Activated naive CD4-positive, alpha-beta T cell treated with Interleukin-2 at 50 U/mL for 16 hours (primary cell): ENCODE measurements at regions not wholly inside any gene's neighbourhood (a gene's known extent, or its start where the extent isn't known, plus 50 kb on each side); places are given as distances from the start of the nearest gene placed in this dataset.
"Not testable (repeated sequence)": the region's sequence is repeated elsewhere in the genome, so short reads cannot be mapped to it uniquely, and the experiment has no call there.

Experiments
- DNase-seq: peaks from one replicate; pipeline ENCODE4 v3.0.0-alpha.2; 2020

DNA sequence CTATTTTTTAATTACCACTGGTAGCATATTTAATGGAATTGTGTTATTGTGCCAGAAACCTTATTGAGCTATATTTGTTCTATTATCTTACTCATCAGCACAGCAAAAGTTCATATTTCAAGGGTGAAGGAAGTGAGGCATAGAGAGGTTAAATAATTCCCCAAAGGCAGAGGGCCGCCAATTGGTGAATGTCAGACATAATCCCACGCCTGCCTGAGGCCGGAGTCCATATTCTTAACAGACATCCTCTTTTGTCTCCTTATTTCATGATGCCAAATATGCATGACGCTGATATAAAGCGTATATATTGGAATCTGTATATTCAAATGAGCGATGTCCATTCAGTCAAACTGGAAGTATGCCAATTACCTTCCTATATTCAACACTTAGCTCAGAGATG is 505.0 kb upstream of the SLC35B3 start:
- DNase-seq, result no peak

- DNase-seq, result no peak
These were observed 504.3 kb upstream of the SLC35B3 start for GRCh38 chr6:8939615-8940014.

- DNase-seq, result no peak
These were observed 499.0 kb upstream of the SLC35B3 start for GRCh38 chr6:8934318-8934717.

- DNase-seq, result no peak
These were observed 494.7 kb upstream of the SLC35B3 start for GRCh38 chr6:8930009-8930408.

- not testable (repeated sequence) for DNase-seq
These were observed 484.9 kb upstream of the SLC35B3 start for GRCh38 chr6:8920244-8920643.

DNA sequence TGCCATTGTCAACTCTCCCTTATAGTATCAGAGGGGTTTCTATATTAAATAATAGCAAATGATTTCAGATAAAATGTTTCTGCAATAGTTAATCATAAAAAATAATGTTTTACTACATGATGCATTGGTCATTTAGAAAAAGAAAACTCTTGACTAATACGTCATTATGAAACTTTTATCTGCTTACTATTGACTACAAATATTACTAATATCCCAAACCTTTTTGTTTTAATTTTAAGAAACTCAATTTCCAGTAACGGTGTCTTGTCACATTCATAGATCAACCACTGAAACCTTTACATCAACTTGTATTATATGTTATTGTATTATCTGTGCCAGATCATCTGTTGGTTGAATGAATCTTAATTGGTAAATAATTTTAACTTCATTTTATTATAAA is 482.9 kb upstream of the SLC35B3 start:
- no peak for DNase-seq

DNA sequence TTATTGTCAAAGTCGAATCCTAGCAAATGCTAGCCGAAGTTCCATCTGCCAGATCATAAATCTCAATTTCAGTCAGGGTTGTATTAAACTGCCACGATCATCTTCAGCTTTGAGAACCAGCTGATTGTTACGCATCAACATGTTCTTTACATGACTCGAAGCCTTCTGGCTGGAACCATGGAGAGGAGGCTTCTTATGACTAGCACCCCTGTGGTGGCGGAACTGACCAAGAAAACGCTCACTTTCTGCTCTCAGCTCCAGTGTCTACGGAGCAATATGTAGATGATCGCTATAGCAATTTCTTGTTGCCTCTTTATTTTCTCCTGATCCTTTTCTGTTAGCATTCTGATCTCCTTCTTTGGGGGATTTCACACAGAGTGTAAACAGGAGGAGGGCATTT is 479.4 kb upstream of the SLC35B3 start:
- DNase-seq, result no peak

- DNase-seq, result no peak
These were observed 473.3 kb upstream of the SLC35B3 start for GRCh38 chr6:8908638-8909037.

- DNase-seq, result no peak
These were observed 471.4 kb upstream of the SLC35B3 start for GRCh38 chr6:8906699-8907098.

DNA sequence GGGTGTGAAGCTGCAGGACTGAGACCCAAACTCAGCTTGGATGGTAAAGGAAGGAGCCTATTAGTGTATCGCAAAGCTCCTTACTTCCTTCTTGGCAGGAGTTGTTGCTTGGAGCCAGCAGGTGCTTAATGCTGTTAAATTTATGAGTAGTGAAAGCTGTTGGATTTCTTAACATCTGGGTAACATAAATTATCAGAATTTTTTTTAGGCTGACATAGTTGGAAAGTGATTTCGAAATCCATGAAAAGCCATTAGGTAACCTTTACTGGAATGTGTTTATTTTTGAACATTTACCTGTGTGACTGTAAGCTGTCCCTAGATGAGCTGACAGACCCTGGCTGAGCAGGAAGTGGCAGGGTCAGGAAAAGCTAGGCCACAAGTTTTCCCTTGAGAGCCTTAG is 470.4 kb upstream of the SLC35B3 start:
- no peak for DNase-seq

DNA sequence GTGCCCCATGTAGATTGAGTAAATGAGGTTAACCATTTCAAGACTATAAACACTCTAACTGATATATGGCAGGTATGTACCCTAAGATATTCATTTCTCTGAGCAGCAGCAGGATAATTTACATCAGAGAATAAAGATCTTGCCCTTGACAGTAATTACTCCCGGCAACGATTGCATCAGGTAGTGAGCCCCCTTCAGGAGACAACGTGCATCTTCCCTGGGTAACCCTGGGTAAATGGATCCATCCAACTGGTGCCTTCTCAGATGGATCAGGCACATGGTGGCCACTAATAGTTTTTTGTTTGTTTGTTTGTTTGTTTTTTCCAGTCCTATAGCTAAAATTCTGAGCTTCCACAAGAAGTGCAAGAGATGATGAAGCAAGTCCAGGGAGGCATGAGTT is 469.4 kb upstream of the SLC35B3 start:
- no peak for DNase-seq

- DNase-seq, result no peak
These were observed 464.7 kb upstream of the SLC35B3 start for GRCh38 chr6:8900056-8900455.

DNA sequence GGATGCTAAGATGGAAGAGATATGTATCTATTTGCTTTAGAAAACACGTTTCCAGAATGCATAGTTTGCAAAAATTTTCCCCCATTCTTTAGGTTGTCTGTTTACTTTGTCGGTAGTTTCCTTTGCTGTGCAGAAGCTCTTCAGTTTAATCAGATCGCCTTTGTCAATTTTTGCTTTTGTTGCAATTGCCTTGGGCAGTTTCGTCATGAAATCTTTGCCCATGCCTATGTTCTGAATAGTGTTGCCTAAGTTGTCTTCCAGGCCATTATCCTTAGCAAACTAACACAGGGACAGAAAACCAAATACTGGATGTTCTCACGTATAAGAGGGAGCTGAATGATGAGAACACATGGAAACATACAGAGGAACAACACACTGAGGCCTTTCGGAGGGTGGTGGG is 454.2 kb upstream of the SLC35B3 start:
- DNase-seq, result no peak

- DNase-seq, result no peak
These were observed 453.1 kb upstream of the SLC35B3 start for GRCh38 chr6:8888468-8888867.

DNA sequence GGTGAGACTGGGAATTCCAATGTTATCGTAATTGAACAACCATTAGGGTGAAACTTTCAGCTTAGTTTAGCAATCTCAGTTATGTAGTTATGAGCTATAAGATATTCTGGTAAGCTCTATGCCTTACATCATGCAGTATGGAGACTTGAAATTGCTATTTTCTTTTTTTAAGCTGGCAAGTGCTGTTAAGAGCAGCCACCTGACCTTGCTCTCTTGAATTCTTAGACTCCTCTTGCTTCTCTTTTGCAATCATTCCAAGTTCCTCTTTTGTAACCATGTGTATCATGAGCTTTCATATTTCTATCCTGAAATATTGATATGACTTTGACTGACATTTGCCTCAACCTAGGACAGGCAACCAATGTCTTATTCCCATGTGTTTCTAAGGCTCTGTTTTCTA is 446.3 kb upstream of the SLC35B3 start:
- no peak for DNase-seq

DNA sequence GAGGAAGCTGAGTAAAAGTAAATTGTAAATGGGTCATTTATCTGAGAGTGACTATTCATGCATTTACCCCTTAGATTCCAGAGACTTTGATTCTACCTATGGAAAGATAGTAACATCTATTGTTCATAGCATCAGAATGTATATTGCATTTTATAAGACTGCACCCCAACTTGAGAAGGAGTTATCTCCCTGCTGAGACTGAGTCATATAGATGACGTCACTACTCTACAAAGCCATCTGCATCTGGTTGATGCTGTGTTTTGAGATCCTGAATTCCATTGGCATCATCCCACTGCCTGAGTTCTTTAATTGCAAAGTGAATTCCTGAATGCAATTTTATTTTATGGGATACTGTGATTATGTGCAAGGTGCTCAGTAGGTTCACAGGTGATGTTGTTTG is 444.0 kb upstream of the SLC35B3 start:
- no peak for DNase-seq

GRCh38 chr6:8875986-8876385 is 440.6 kb upstream of the SLC35B3 start:
- no peak for DNase-seq

DNA sequence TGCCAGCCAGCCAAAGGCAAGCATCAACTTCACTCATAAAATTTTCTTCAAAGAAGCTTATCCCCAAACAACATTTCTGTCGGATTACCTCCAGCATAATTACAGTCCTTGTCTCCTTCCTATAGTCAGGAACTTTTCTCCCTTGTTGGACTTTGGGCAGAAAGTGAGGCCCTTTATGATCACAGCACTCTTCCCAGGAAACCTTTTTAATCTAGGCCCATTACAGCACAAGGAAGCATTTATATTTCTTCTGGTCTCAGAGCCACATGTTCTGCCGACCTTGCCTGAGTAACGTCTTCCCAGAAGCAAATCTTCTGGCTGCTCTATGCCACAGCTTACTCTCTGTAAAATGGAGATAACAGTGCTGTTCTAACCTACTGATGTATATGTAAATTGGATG is 437.2 kb upstream of the SLC35B3 start:
- no peak for DNase-seq

DNA sequence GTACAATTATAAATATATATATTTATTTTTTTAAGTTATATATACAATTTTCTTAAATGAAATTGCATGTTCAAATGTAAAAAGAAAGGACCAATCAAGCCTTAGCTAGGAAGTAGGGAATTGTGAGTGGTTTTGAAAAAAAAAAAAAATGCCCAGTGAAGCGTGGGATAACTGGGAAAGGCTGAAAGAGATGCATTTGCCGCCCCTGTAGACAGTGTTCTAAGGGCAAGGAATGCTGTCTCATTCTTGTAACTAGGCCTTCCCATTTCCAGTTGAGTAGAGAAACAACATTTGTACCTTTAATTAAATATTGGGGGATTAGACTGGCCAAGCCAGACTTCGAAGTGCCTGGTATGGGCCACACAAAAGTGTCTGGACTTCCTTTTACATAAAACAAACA is 430.1 kb upstream of the SLC35B3 start:
- no peak for DNase-seq

GRCh38 chr6:8860671-8861070 is 425.3 kb upstream of the SLC35B3 start:
- DNase-seq, result no peak

DNA sequence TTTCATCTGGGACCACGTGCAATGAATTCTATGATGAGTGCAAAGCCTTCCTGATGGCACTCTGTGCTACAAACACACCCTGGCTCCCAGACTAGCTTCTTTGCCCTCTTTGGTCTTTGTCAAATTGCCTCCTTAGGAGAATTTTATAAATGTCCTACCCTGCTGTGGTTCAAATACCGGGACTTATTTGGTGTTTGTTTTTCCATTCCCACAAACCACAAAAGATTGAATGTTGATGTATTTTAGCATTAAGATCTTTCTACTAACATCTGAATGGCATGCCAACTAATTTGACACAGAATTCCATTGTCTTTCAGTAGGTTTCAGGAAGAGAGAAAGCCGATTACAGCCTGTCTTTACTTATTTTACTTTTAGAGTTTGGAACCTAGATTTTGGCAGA is 424.2 kb upstream of the SLC35B3 start:
- DNase-seq, result no peak

DNA sequence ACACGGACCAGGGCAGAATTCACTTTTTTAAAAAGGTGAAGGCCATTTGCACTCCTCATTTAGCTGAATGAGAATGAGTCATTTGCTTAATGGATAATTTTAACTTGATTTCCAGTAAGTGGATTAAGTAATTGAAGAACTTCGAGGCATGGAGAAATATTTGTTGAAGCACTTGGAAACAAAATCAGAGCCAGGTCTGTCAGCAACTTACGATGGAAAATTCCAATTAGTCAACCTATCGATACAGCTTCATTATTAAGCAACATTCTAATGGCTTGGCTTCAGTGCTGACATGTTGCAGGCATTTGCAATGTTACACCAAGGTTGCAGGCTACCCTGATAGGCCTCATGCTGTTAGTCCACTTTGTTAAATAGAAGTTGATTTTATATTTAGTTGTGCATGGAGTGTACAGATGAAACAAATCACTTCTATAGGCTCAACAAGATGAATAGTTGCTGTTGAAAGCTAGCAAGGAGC is 423.5 kb upstream of the SLC35B3 start:
- no peak for DNase-seq

DNA sequence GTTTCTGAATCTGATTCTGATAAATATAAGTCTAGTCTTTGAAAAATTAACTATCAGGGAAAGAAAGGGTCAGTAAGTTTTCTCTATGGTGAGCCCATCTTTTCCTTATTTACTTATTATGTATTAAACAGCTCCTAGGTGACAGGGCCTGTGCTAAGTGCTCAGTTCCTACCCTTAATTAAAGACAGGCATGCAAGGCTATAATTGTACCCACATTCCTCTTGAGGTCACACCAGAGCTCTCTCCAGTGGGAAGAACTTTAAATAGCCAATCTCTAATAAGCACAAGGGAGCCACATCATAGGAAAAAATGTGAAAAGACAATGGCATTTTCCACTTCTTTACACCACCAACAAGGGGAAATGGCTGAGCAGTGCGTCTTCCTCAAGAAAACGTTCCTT is 421.8 kb upstream of the SLC35B3 start:
- DNase-seq, result no peak

- DNase-seq, result no peak
These were observed 420.1 kb upstream of the SLC35B3 start for GRCh38 chr6:8855411-8855810.

DNA sequence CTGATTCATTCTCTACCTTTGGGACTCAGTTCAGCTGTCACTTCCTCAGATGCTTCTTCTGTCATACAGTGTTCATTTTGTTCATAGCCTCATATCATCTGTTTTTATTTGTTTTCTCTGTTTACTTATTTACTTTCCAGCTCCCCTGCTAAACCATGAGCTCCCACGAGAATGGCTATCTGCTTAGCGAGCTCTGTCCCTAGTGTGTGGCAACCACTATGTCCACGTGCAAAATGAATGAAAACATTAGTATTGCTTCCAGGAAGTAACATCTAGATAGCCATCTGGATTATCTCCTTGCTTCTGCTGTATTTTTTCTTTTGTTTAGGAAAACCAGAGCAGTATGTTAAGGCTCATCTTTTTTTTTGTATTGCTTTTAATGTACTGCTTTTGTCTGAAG is 417.0 kb upstream of the SLC35B3 start:
- no peak for DNase-seq

GRCh38 chr6:8846680-8847079 is 411.3 kb upstream of the SLC35B3 start:
- DNase-seq, result not testable (repeated sequence)
